ENCODE measurements at regions not wholly inside any gene's neighbourhood (a gene's known extent, or its start where the extent isn't known, plus 50 kb on each side); places are given as distances from the start of the nearest gene placed in this dataset.

DNA sequence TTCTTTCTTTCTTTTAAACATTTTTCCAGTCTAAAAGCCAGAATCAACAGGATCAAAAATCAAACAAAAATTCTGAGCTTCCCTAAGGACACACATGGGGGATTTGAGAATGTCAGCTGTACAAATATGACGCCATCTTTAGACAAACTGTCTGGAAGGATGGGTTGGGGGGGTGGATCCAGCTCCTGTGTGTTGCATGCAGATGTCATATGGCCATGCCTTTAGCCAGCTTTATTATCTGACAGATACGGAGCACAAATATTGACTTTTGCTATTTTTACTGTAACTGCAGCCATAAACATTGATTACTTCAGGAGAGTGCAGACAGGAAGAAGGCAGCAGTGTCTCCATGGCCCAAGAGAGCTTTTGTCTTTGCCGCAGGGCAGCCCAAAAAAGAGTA is 279.4 kb upstream of the ELAC2 start:
- no peak for DNase-seq

GRCh38 chr17:13293421-13293820 is 275.6 kb upstream of the ELAC2 start:
- DNase-seq = no peak

- no peak for DNase-seq
These were observed 274.5 kb upstream of the ELAC2 start for GRCh38 chr17:13292291-13292690.

DNA sequence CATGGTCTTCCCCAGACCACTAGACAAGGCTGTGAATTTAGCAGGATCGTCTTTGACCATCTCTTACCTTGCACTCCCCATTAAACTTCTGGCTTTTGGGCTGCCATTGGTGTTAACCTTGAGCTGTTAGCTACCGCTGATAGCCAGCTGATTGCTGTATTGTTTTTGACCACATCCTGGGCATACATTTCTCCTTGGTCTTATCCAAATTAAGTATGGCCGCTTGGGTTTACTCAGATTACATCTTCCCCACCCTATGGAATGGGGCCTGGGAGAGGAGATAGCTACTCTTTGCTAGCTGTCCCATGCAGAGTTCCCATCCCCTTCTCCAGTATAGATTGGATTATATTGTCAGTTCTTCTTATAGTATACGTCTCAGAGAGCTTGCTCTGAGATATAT is 270.4 kb upstream of the ELAC2 start:
- no peak for DNase-seq

GRCh38 chr17:13287226-13287625 is 269.4 kb upstream of the ELAC2 start:
- no peak for DNase-seq

- no peak for DNase-seq
These were observed 265.8 kb upstream of the ELAC2 start for GRCh38 chr17:13283606-13284005.

- no peak for DNase-seq
These were observed 263.8 kb upstream of the ELAC2 start for GRCh38 chr17:13281626-13282025.

- no peak for DNase-seq
These were observed 256.0 kb upstream of the ELAC2 start for GRCh38 chr17:13273806-13274205.

- DNase-seq = no peak
These were observed 254.5 kb upstream of the ELAC2 start for GRCh38 chr17:13272296-13272695.

DNA sequence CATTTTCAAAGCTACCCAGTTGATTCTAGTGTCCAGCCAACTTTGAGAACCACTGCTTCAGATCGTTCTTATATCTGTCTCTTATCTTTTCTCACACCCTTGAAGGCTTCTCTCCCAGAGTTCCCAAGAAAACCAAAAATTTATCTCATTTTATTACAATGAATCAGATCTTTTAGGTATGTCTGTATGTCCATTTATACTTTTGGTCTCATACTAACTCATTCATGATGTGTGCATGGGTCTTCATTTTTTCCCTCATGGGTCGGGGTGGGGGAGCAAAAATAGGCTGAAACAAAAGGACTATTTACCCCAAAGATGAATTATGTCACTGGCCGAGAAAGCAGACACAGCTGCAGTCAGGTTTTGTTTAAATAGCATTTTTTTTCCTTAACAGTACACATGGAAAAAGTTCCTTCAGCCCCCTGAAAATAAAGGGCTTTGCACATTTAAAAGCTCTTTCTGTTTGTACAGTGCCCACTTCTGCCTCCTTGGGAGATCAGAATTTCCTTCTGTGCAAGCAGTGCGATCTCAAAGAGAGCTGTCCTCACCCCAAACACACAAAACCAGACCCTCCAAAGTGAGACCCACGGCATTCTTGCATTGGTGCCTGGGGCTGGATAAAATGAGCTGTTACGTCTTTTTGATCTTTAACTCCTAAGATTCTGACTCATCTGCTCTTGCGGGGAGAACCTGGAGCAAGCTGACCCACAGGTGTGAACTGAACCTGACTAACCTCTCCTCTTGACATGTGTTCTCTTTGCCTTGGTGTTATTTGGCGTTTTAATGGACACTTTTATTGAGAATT is 251.2 kb upstream of the ELAC2 start:
- no peak for DNase-seq

DNA sequence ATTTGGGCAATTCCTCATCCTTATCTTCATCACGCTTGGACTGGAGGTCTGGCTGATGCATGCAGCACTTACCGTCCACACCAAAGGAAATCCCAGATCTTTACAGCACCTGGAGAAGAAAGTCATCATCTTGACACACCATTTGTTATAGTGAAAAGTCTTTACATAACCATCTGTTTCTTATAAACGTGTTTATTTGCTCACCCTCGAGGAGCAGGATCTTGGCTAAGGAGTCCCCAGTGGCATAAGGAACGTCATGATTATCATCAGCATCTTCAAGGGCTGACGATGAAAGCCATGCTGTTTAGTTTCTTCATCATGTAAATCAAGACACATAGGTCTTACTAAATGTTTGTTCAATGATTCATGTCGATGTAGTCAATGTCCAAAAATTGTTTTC is 248.8 kb upstream of the ELAC2 start:
- DNase-seq = no peak

DNA sequence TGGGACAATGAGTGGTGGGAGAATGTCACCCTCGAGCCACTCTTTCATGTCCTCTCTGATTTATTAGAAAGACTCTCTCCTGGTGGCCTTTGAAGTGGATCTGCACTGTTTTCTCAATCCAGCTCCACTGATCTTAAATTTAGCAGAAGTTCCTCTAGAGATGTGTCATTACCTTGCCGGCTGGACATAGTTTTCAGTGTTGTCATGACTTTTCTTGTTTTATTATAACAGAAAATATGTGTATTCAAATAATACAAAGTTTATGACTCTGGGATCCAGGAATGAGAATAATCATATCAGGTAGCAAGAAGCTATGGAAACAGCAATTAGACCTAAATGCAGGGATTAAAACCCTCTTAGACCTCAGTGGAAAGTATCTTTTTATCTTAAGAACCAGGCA is 247.5 kb upstream of the ELAC2 start:
- no peak for DNase-seq

DNA sequence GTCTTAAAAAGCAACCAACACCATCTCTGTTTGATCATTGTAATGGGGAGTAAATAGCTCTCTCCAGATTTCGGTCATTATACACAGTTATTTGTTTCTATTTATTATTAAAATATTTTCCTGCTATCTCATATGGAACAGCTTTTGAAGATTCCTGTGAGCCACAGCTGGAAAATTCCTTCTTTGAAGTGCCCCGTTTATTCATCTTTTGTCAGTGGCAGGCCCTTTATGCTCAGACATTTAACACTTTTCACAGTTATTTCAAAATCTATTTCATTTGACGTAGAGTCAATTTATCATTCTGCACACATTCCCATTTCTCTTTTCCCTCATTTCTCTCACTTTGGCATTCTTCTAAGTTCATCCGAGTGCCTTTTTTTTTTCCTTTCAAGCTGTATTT is 245.9 kb upstream of the ELAC2 start:
- DNase-seq = no peak

- no peak for DNase-seq
These were observed 238.7 kb upstream of the ELAC2 start for GRCh38 chr17:13256545-13256944.

DNA sequence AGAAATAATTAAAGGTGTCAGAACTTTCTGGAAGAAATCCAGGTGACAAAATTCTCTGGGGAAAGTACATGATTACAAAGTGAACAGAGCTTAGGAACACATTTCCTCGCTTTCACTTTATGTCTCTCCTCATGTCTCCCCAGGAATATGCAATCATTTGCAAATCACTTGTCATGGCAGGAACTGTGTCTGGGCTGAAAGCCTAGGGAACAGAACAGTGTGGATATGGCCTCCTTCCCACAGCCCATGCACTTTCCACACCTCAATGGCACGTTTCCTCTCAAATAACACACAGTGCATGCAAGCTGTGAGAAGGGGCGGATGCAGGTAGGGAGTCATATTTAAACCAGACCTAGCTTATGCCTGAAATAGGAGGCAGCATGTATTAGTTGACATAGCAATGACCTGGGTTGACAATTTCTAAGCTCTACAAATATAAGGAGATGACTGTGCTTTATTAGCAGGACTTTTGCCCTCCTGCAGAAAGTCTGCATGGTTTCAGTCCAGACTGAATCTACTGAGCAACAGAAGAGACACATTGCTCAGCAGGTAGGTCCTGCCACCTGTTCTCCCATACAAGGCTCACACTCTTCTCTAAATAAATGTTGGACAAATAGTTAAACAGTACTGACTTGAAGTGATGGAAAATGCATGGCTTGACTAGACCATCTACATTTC is 236.0 kb upstream of the ELAC2 start:
- no peak for DNase-seq

DNA sequence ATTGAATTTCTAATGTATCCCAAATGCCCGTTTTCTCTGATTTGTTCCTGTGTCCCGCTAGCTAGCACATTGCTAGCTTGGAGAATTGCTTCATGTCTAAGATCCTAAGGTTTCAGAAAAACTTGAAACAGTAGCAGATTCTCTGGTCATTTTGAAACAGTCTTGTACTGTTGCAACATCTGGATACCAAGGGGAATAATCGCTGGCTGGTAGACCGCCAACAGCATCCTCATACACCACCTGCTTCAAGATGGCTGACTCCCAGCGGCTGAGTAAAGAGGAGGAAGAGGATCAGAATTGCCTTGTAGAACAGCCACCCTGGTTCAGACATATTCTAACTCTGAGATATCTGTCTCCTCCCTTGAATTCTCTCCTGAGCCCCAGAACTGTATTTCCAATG is 226.7 kb upstream of the ELAC2 start:
- no peak for DNase-seq

GRCh38 chr17:13243585-13243984 is 225.8 kb upstream of the ELAC2 start:
- no peak for DNase-seq

- no peak for DNase-seq
These were observed 223.0 kb upstream of the ELAC2 start for GRCh38 chr17:13240851-13241250.

DNA sequence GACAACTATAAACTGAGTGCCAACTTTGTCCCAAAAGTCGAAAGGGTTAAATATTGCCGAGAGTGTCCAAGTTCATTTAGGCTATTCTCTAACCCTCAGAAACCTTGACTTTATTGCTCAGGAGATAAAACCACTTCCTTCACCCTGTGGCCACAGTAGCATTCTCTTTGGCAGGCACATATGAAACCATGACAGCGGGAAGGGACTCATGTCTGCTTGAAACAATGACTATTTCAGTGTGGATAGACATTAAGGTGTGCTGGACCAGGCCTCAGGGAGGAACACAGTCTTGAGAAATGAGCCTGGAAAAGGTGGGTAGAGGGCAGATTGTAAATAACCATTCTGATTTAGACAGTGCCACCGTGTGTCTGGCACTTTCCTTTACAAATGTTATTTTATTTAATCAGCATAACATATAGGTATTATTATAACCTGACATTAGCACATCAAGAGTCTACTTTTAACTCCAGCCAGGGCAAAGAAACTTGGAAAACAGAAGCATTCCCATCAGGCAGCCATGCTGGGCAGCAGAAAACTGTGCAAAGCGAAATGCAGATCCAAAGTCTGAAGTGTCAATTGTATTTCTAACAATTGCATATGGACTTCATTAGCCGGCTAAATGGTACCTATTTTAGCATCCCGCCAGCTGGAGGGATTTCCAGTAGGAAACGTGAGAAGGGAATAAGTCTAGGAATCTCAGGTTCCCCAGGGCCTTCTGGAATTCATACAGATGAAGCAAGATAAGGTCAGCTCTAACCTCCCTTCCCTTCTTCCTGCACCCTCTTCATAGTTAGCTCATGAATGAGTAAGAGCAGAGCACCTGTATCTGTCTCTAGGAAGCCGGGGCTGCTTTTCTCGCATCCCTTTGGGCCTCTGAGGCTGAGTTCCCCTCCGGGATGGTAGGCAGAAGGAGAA is 212.8 kb upstream of the ELAC2 start:
- no peak for DNase-seq

DNA sequence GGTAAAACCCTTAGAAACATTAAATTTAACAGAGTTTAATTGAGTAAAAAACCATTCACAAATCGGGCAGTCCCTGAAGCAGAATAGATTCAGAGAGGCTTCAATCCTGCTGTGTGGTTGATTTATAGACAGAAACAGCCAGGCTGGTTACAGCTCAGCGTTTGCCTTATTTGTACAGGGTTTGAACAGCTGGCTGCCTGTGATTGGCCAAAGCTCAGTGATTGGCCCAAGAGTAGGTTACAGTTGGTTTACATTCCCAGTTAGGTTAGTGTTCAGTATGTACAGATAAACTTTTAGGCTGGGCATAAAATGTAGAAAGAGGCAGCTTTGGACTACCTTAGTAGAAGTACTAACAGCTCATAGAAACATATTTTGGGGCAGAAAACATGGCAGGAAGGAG is 210.4 kb upstream of the ELAC2 start:
- no peak for DNase-seq

DNA sequence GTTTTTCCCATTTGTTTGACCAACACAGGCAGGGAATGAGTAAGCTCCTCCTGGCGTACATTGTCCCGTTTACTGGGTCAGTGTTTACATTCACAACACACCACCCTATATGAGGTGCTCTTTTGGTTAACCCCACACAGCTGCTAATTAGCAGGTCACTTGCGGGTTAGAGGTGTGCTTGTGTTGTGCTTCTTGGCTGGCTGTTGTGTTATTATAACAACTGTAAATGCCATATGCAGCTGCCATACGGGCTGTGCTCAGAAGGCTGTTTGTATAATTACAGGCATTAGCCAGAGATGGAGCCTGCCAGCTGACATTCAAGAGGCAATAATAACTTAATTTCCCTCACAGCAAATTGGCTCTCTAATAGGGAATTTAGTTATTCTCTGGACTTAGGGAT is 205.1 kb upstream of the ELAC2 start:
- DNase-seq = no peak

- DNase-seq = no peak
These were observed 195.0 kb upstream of the ELAC2 start for GRCh38 chr17:13212860-13213259.

DNA sequence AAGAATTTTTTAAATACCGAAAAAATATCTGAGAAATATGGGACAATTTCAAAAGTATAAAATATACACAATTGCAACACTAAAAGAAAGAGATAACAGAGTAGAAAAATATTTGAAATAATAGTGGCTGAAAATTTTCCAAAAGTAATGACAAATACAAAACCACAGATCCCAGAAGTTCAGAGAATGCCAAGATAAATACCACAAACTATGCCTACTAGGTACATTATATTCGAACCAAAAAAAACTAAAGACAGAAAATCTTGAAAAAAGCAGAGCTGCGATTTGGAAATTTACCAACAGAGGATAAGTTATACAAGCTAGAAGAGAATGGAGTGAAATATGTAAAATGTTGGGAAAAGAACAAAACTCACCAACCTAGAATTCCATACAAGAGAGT is 191.3 kb upstream of the ELAC2 start:
- DNase-seq = no peak

All from AML-193 (cell line).